ENCODE measurements at regions not wholly inside any gene's neighbourhood (a gene's known extent, or its start where the extent isn't known, plus 50 kb on each side); places are given as distances from the start of the nearest gene placed in this dataset.

DNA sequence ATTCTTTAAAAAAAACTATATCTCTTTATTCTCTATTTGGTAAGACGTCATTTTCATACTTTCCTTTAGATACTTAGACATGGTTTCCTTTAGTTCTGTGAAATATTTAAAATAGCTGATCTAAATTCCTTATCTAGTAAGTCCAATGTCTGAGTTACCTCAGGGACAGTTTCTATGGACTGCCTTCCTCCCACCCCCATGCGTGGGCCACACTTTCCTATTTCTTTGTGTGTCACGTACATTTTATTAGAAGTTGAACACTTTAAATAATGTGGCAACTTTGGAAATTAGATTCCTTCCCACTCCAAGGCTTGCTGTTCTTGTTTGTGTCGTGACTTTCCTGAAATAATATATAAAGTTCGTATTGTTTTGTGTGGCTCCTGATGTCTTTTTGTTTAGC lies 260.7 kb downstream of the EDEM1 start:
- TF ChIP-seq ZNF24 (IDR thresholded peaks at IDR 0.05) (no peak), ZNF615 (CRISPR knock-in tag; IDR thresholded peaks at IDR 0.05; ENCODE audit: borderline replicate concordance) (no peak), TARDBP (CRISPR knock-in tag; IDR thresholded peaks at IDR 0.05) (no peak), ZNF501 (CRISPR knock-in tag; IDR thresholded peaks at IDR 0.05) (no peak), RCOR2 (CRISPR knock-in tag; IDR thresholded peaks at IDR 0.05) (no peak), NBN (conservative IDR thresholded peaks at IDR 0.05) (no peak), ZNF343 (CRISPR knock-in tag; IDR thresholded peaks at IDR 0.05) (no peak), HNRNPK (IDR thresholded peaks at IDR 0.05; ENCODE audit: low read depth, low read length, poor library complexity, severe bottlenecking) (no peak), EEA1 (CRISPR knock-in tag; IDR thresholded peaks at IDR 0.05; ENCODE audit: borderline replicate concordance) (no peak), ZNF441 (CRISPR knock-in tag; IDR thresholded peaks at IDR 0.05; ENCODE audit: borderline replicate concordance) (no peak), ZFP37 (CRISPR knock-in tag; IDR thresholded peaks at IDR 0.05; ENCODE audit: borderline replicate concordance) (no peak)
- TF ChIP-seq, protein P1, sequence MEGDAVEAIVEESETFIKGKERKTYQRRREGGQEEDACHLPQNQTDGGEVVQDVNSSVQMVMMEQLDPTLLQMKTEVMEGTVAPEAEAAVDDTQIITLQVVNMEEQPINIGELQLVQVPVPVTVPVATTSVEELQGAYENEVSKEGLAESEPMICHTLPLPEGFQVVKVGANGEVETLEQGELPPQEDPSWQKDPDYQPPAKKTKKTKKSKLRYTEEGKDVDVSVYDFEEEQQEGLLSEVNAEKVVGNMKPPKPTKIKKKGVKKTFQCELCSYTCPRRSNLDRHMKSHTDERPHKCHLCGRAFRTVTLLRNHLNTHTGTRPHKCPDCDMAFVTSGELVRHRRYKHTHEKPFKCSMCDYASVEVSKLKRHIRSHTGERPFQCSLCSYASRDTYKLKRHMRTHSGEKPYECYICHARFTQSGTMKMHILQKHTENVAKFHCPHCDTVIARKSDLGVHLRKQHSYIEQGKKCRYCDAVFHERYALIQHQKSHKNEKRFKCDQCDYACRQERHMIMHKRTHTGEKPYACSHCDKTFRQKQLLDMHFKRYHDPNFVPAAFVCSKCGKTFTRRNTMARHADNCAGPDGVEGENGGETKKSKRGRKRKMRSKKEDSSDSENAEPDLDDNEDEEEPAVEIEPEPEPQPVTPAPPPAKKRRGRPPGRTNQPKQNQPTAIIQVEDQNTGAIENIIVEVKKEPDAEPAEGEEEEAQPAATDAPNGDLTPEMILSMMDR (CRISPR knock-in tag; IDR thresholded peaks at IDR 0.05) = no peak
- intact Hi-C loops (cut with micrococcal nuclease; ENCODE audit: unreplicated experiment) = no loop called here

More for the DNA sequence above, 260.7 kb downstream of the EDEM1 start:
- ChIA-PET POLR2A (no interaction called here), CTCF (ENCODE audit: low intra/inter-chr PET ratio, low total read pairs) (no interaction called here)
- Histone ChIP-seq H2AFZ (ENCODE audit: low read length) (no peak overlapping the region), H3K27me3 (ENCODE audit: control insufficient read depth in 1 of 2, insufficient read depth in 2 of 2, low read length in 2 of 2) (no peaks in the 10 kb centered on the region), H3K4me1 (ENCODE audit: insufficient read depth, low read length) (no peaks in the 10 kb centered on the region), H3K4me3 (replicated peaks in 1 of 3; ENCODE audit: insufficient read depth in 1 of 3, low read depth in 2 of 3, low read length in 3 of 3) (no peak overlapping the region), H4K20me1 (ENCODE audit: insufficient read depth, low read length) (no peaks in the 10 kb centered on the region), H3K79me2 (ENCODE audit: insufficient read depth, low read length) (no peaks in the 10 kb centered on the region), H3K4me2 (ENCODE audit: low read depth, low read length) (no peak overlapping the region), H3K9ac (ENCODE audit: insufficient read depth, low read depth, low read length) (no peak overlapping the region), H3K27ac (ENCODE audit: extremely low read length, insufficient read depth, low read length) (no peak overlapping the region), H3K9me3 (ENCODE audit: low read length) (no peaks in the 10 kb centered on the region), H3K36me3 (replicated peaks in 1 of 2; ENCODE audit: control insufficient read depth in 1 of 2, insufficient read depth in 2 of 2, low read length in 2 of 2) (no peaks in the 10 kb centered on the region)
- no TSS peak for BruUV-seq (replicated peaks)
- FAIRE-seq (no peak), DNase-seq (ENCODE audit: low spot score) (no peak), ATAC-seq (no peak)
- 12% methylated on average over 5 of the region's 5 CpGs for WGBS (ENCODE audit: low lambda C conversion rate)
- in situ Hi-C loops (cut with HindIII; ENCODE audit: extremely low pct_ligation_motif_present, low pct_unique_long_range_greater_than_20kb) = no loop called here
